ENCODE measurements at regions not wholly inside any gene's neighbourhood (a gene's known extent, or its start where the extent isn't known, plus 50 kb on each side); places are given as distances from the start of the nearest gene placed in this dataset.

- TF ChIP-seq CTCF (IDR thresholded peaks at IDR 0.05; ENCODE audit: borderline replicate concordance, extremely low read depth, low read length, poor library complexity, severe bottlenecking) (no peak), EZH2 (IDR thresholded peaks at IDR 0.05; ENCODE audit: borderline replicate concordance, low read depth, low read length, severe bottlenecking) (no peak)
These were observed 62.5 kb downstream of the RPRM start for GRCh38 chr2:153416071-153416470.

All from DND-41 (cell line).